ENCODE measurements at regions not wholly inside any gene's neighbourhood (a gene's known extent, or its start where the extent isn't known, plus 50 kb on each side); places are given as distances from the start of the nearest gene placed in this dataset.

DNA sequence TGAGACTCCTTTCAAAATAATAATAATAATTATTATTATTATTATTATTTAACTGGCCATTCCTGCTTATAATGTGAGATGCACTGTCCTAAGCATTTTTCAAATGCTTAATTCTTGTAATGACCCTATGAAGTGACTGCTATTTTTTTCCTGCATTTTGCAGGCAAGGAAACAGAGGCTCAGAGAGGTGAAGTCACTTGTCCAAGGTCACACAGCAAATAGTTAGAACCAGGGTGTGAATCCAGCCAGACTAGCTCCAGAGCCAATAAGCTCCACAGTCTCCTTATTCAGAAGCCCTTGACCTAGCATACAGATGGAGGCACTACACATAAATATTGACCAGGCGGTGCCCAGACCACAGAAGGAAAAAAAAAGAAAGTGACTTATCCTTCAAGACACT, 77.5 kb upstream of the CACNA1A start:
- Histone ChIP-seq H3K4me2 (no peak overlapping the region), H3K36me3 (replicated peaks in 1 of 2; ENCODE audit: control insufficient read depth in 1 of 2, insufficient read depth in 2 of 2, low read length in 1 of 2) (no peaks in the 10 kb centered on the region), H3K4me3 (ENCODE audit: low read depth in 2 of 2, low read length in 1 of 2) (no peak overlapping the region), H3K9me2 (no peaks in the 10 kb centered on the region), H3K79me2 (ENCODE audit: insufficient read depth) (no peaks in the 10 kb centered on the region), H3K4me1 (ENCODE audit: control insufficient read depth in 1 of 2, insufficient read depth in 2 of 2, low read depth in 1 of 2, low read length in 1 of 2) (no peaks in the 10 kb centered on the region), H3K9me3 (no peaks in the 10 kb centered on the region), H3F3A (replicated peaks; ENCODE audit: insufficient read depth) (no peaks in the 10 kb centered on the region), H3K27me3 (ENCODE audit: insufficient read depth) (no peaks in the 10 kb centered on the region; the same call in 1 of the 2 replicates), H2AFZ (ENCODE audit: low read depth) (no peak overlapping the region), H3K27ac (ENCODE audit: low read depth in 2 of 2, low read length in 1 of 2) (no peak overlapping the region), H4K20me1 (ENCODE audit: insufficient read depth) (no peaks in the 10 kb centered on the region), H3K9ac (no peak overlapping the region)
- ChIA-PET POLR2A (interaction anchor here (0.7 kb wide), 1 partner anchor 326 kb away, joined by 4 read pairs; no protein-coding TSS in a partner anchor), CTCF (interaction anchor here (0.9 to 1.4 kb wide), 2 partner anchors 306 to 606 kb away, joined by 4 to 5 read pairs; no protein-coding TSS in a partner anchor)
- TF ChIP-seq, protein P1, sequence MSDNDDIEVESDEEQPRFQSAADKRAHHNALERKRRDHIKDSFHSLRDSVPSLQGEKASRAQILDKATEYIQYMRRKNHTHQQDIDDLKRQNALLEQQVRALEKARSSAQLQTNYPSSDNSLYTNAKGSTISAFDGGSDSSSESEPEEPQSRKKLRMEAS (IDR thresholded peaks at IDR 0.05; ENCODE audit: low read depth): no peak
- TF ChIP-seq, protein P2, sequence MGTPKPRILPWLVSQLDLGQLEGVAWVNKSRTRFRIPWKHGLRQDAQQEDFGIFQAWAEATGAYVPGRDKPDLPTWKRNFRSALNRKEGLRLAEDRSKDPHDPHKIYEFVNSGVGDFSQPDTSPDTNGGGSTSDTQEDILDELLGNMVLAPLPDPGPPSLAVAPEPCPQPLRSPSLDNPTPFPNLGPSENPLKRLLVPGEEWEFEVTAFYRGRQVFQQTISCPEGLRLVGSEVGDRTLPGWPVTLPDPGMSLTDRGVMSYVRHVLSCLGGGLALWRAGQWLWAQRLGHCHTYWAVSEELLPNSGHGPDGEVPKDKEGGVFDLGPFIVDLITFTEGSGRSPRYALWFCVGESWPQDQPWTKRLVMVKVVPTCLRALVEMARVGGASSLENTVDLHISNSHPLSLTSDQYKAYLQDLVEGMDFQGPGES (IDR thresholded peaks at IDR 0.05; ENCODE audit: low read depth, low read length): no peak
- TF ChIP-seq NFIC (IDR thresholded peaks at IDR 0.05; ENCODE audit: borderline replicate concordance): no peak
- TF ChIP-seq GABPA (IDR thresholded peaks at IDR 0.05; ENCODE audit: low read depth): no peak
- TF ChIP-seq, protein P3, sequence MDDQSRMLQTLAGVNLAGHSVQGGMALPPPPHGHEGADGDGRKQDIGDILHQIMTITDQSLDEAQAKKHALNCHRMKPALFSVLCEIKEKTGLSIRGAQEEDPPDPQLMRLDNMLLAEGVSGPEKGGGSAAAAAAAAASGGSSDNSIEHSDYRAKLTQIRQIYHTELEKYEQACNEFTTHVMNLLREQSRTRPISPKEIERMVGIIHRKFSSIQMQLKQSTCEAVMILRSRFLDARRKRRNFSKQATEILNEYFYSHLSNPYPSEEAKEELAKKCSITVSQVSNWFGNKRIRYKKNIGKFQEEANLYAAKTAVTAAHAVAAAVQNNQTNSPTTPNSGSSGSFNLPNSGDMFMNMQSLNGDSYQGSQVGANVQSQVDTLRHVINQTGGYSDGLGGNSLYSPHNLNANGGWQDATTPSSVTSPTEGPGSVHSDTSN (IDR thresholded peaks at IDR 0.05): no peak
- DNase-seq: no peak
- WGBS (ENCODE audit: low lambda C conversion rate): 40% methylated on average over 1 of the region's 1 CpG

DNA sequence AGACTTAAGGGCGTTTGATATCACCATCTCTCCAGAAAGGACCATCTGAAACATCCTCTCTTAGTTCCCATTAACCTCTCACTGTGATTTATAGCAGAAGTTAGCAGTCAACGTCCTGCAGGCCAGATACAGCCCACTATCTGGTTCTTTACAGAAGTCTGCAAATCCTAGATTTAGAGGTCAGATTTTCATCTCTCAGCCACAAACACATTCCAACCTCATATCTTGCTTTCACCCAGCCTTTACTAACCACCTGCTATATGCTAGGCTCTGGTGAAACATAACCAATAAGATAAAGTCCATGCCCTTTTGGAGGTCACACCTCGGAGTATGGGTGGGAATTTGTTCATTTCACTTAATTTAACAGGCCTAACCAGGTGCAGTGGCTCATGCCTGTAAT, 76.8 kb upstream of the CACNA1A start:
- CTCF ChIA-PET: interaction anchor here (1.4 kb wide), 1 partner anchor 305 kb away, joined by 4 read pairs; no protein-coding TSS in a partner anchor

More for the DNA sequence above, 76.8 kb upstream of the CACNA1A start:
- Histone ChIP-seq H3K4me2 (no peak overlapping the region), H4K20me1 (ENCODE audit: insufficient read depth) (no peaks in the 10 kb centered on the region), H3K4me1 (ENCODE audit: control insufficient read depth in 1 of 2, insufficient read depth in 2 of 2, low read depth in 1 of 2, low read length in 1 of 2) (no peaks in the 10 kb centered on the region), H3K9me2 (no peaks in the 10 kb centered on the region), H2AFZ (ENCODE audit: low read depth) (no peak overlapping the region), H3K9me3 (no peaks in the 10 kb centered on the region), H3K9ac (no peak overlapping the region), H3K4me3 (ENCODE audit: low read depth in 2 of 2, low read length in 1 of 2) (no peak overlapping the region), H3K27me3 (ENCODE audit: insufficient read depth) (no peaks in the 10 kb centered on the region; the same call in 1 of the 2 replicates), H3K36me3 (replicated peaks in 1 of 2; ENCODE audit: control insufficient read depth in 1 of 2, insufficient read depth in 2 of 2, low read length in 1 of 2) (no peaks in the 10 kb centered on the region), H3K27ac (ENCODE audit: low read depth in 2 of 2, low read length in 1 of 2) (no peak overlapping the region), H3F3A (replicated peaks; ENCODE audit: insufficient read depth) (no peaks in the 10 kb centered on the region), H3K79me2 (ENCODE audit: insufficient read depth) (no peaks in the 10 kb centered on the region)
- no peak for TF ChIP-seq FOXJ3 (CRISPR knock-in tag; IDR thresholded peaks at IDR 0.05)
- TF ChIP-seq SIN3A (IDR thresholded peaks at IDR 0.05; ENCODE audit: borderline replicate concordance, low read depth, low read length): no peak
- TF ChIP-seq, protein P4, sequence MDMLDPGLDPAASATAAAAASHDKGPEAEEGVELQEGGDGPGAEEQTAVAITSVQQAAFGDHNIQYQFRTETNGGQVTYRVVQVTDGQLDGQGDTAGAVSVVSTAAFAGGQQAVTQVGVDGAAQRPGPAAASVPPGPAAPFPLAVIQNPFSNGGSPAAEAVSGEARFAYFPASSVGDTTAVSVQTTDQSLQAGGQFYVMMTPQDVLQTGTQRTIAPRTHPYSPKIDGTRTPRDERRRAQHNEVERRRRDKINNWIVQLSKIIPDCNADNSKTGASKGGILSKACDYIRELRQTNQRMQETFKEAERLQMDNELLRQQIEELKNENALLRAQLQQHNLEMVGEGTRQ (IDR thresholded peaks at IDR 0.05; ENCODE audit: borderline replicate concordance, low read depth, low read length): no peak
- TF ChIP-seq GATA2 (CRISPR knock-in tag; IDR thresholded peaks at IDR 0.05): no peak
- no peak for TF ChIP-seq FOSL2 (IDR thresholded peaks at IDR 0.05; ENCODE audit: borderline replicate concordance, low read depth)
- TF ChIP-seq TAF1 (IDR thresholded peaks at IDR 0.05; ENCODE audit: borderline replicate concordance, low read depth, low read length): no peak
- no peak for TF ChIP-seq EZH2phosphoT487 (IDR thresholded peaks at IDR 0.05; ENCODE audit: borderline replicate concordance, low read depth)
- TF ChIP-seq, protein P5, sequence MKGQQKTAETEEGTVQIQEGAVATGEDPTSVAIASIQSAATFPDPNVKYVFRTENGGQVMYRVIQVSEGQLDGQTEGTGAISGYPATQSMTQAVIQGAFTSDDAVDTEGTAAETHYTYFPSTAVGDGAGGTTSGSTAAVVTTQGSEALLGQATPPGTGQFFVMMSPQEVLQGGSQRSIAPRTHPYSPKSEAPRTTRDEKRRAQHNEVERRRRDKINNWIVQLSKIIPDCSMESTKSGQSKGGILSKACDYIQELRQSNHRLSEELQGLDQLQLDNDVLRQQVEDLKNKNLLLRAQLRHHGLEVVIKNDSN (IDR thresholded peaks at IDR 0.05; ENCODE audit: borderline replicate concordance, low read depth): no peak
- TF ChIP-seq RAD21 (IDR thresholded peaks at IDR 0.05; ENCODE audit: low read length): no peak
- TF ChIP-seq RCOR1 (IDR thresholded peaks at IDR 0.05; ENCODE audit: low read length): no peak
- no peak for TF ChIP-seq RXRA (IDR thresholded peaks at IDR 0.05; ENCODE audit: borderline replicate concordance, low read depth)
- TF ChIP-seq MEF2A (IDR thresholded peaks at IDR 0.05; ENCODE audit: borderline replicate concordance, low read depth): no peak
- TF ChIP-seq, protein P3 (IDR thresholded peaks at IDR 0.05): no peak
- POLR2A ChIA-PET: no interaction called here
- WGBS (ENCODE audit: low lambda C conversion rate): 4% methylated on average over 3 of the region's 3 CpGs
- no peak for DNase-seq

All from SK-N-SH (cell line).